SK-N-MC (cell line): ENCODE measurements at regions not wholly inside any gene's neighbourhood (a gene's known extent, or its start where the extent isn't known, plus 50 kb on each side); places are given as distances from the start of the nearest gene placed in this dataset.

Source experiments
- EZH2 ChIP-seq: fragments of 200-600 bp; sonication (generic); IDR thresholded peaks from one replicate; pipeline ENCODE4 v1.6.1; 2017; ENCODE audit warnings: antibody characterized with exemption
- FOXP2 ChIP-seq: optimal IDR thresholded peaks from 2 replicates; pipeline ENCODE3; 2011; ENCODE audit warnings: mild to moderate bottlenecking, moderate library complexity; ENCODE audit not compliant: insufficient read depth; ENCODE audit errors: extremely low read length, control extremely low read depth
- POLR2AphosphoS5 ChIP-seq: IDR thresholded peaks from 2 replicates; pipeline ENCODE4 v1.6.1; 2012; ENCODE audit warnings: mild to moderate bottlenecking, low read depth, low read length, borderline replicate concordance

DNA sequence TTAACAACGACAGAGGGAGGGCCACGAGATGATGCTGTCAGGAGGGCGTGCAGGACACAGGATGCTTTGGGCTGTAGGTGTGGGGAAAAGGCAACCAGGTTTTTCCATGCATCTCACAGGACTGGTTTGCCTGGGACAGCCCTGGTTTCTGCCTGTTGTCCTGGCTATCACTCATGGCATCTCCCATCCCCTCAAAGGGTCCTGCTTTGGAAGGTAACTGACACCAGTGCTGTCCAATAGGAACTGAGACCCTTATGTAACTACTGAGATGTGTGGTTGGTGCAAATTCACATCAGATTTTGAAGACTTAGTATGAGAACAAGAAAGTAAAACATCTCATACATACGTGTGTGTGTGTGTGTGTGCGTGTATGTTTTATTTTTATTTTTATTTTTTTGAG, 144.2 kb downstream of the URI1 start:
- TF ChIP-seq EZH2 (no peak), FOXP2 (no peak), POLR2AphosphoS5 (no peak)
